ENCODE measurements at regions not wholly inside any gene's neighbourhood (a gene's known extent, or its start where the extent isn't known, plus 50 kb on each side); places are given as distances from the start of the nearest gene placed in this dataset.

GRCh38 chr3:99402755-99403154 lies 235.6 kb upstream of the COL8A1 start:
- no peak for DNase-seq (ENCODE audit: low spot score in 2 of 2)
- no peak for TF ChIP-seq POLR2AphosphoS5 (IDR thresholded peaks at IDR 0.05)
- no peak for TF ChIP-seq CTCF (IDR thresholded peaks at IDR 0.05)
- no peak for TF ChIP-seq POLR2A (IDR thresholded peaks at IDR 0.05)
- no peak overlapping the region for H3K4me3 ChIP-seq
- H3K27me3 ChIP-seq, result no peaks in the 10 kb centered on the region
- peaks cover 12 to 18% of the 10 kb centered on the region in 2 donors for H3K9me3 ChIP-seq
- intact Hi-C loops (cut with DNase I; ENCODE audit: low total_unique reads), result no loop called here
- H3K27ac ChIP-seq, result no peak overlapping the region
- H3K36me3 ChIP-seq, result no peaks in the 10 kb centered on the region
- H3K4me1 ChIP-seq, result no peaks in the 10 kb centered on the region

GRCh38 chr3:99400352-99400751 lies 238.0 kb upstream of the COL8A1 start:
- TF ChIP-seq CTCF (IDR thresholded peaks at IDR 0.05), result no peak
- intact Hi-C loops (cut with DNase I; ENCODE audit: low total_unique reads), result no loop called here
- H3K9me3 ChIP-seq, result peaks cover 12 to 18% of the 10 kb centered on the region in 2 donors

GRCh38 chr3:99396651-99397275 lies 241.6 kb upstream of the COL8A1 start:
- H3K27me3 ChIP-seq, result no peaks in the 10 kb centered on the region
- no peaks in the 10 kb centered on the region for H3K36me3 ChIP-seq
- H3K4me3 ChIP-seq, result no peak overlapping the region
- no peak for DNase-seq (ENCODE audit: low spot score in 2 of 2)
- no peaks in the 10 kb centered on the region for H3K4me1 ChIP-seq
- no peak overlapping the region for H3K27ac ChIP-seq
- no peak for TF ChIP-seq POLR2A (IDR thresholded peaks at IDR 0.05)
- no peak for TF ChIP-seq POLR2AphosphoS5 (IDR thresholded peaks at IDR 0.05)
- TF ChIP-seq CTCF (IDR thresholded peaks at IDR 0.05), result no peak
- intact Hi-C loops (cut with DNase I; ENCODE audit: low total_unique reads), result no loop called here
- H3K9me3 ChIP-seq, result peaks cover 12 to 18% of the 10 kb centered on the region in 2 donors

More at GRCh38 chr3:99400352-99400751, 238.0 kb upstream of the COL8A1 start:
- DNase-seq (ENCODE audit: low spot score in 2 of 2), result no peak
- Histone ChIP-seq H3K27me3 (no peaks in the 10 kb centered on the region), H3K4me1 (no peaks in the 10 kb centered on the region), H3K4me3 (no peak overlapping the region), H3K27ac (no peak overlapping the region), H3K36me3 (no peaks in the 10 kb centered on the region)

- no peak overlapping the region for H3K27ac ChIP-seq
- no peaks in the 10 kb centered on the region for H3K36me3 ChIP-seq
- H3K4me1 ChIP-seq, result no peaks in the 10 kb centered on the region
- no peaks in the 10 kb centered on the region for H3K27me3 ChIP-seq
- H3K4me3 ChIP-seq, result no peak overlapping the region
- TF ChIP-seq POLR2AphosphoS5 (IDR thresholded peaks at IDR 0.05), result no peak
- no peak for TF ChIP-seq POLR2A (IDR thresholded peaks at IDR 0.05)
- no peak for TF ChIP-seq CTCF (IDR thresholded peaks at IDR 0.05)
- DNase-seq (ENCODE audit: low spot score in 2 of 2), result no peak
- peaks cover 12 to 18% of the 10 kb centered on the region in 2 donors for H3K9me3 ChIP-seq
- intact Hi-C loops (cut with DNase I; ENCODE audit: low total_unique reads), result no loop called here
Measured at GRCh38 chr3:99394831-99395778, 243.3 kb upstream of the COL8A1 start.

GRCh38 chr3:99393961-99394360 lies 244.4 kb upstream of the COL8A1 start:
- H3K27me3 ChIP-seq, result no peaks in the 10 kb centered on the region
- H3K9me3 ChIP-seq, result peaks cover 7 to 11% of the 10 kb centered on the region in 2 donors
- no peaks in the 10 kb centered on the region for H3K4me1 ChIP-seq
- H3K36me3 ChIP-seq, result no peaks in the 10 kb centered on the region
- TF ChIP-seq CTCF (IDR thresholded peaks at IDR 0.05) (no peak), POLR2A (IDR thresholded peaks at IDR 0.05) (no peak)
- H3K4me3 ChIP-seq, result no peak overlapping the region
- no peak for DNase-seq (ENCODE audit: low spot score in 2 of 2)
- H3K27ac ChIP-seq, result no peak overlapping the region
- intact Hi-C loops (cut with DNase I; ENCODE audit: low total_unique reads), result no loop called here
